GM18858 (cell line): ENCODE measurements at regions not wholly inside any gene's neighbourhood (a gene's known extent, or its start where the extent isn't known, plus 50 kb on each side); places are given as distances from the start of the nearest gene placed in this dataset.
"Not testable (repeated sequence)": the region's sequence is repeated elsewhere in the genome, so short reads cannot be mapped to it uniquely, and the experiment has no call there.

Experiments used
- ATAC-seq: cut with Tn5 transposase; IDR thresholded peaks from one replicate; pipeline ENCODE4 v1.9.1; 2021; ENCODE audit not compliant: unreplicated experiment

GRCh38 chr2:209018633-209019032 lies 405.2 kb upstream of the MAP2 start:
- not testable (repeated sequence) for ATAC-seq

GRCh38 chr2:209029249-209029648 lies 394.6 kb upstream of the MAP2 start:
- no peak for ATAC-seq

- ATAC-seq = no peak
These were observed 379.5 kb upstream of the MAP2 start for GRCh38 chr2:209044307-209044706.

- no peak for ATAC-seq
These were observed 377.7 kb upstream of the MAP2 start for GRCh38 chr2:209046163-209046562.

- ATAC-seq = no peak
These were observed 374.2 kb upstream of the MAP2 start for GRCh38 chr2:209049608-209050007.

GRCh38 chr2:209062210-209062609 lies 361.6 kb upstream of the MAP2 start:
- no peak for ATAC-seq

- no peak for ATAC-seq
These were observed 353.6 kb upstream of the MAP2 start for GRCh38 chr2:209070262-209070661.

- no peak for ATAC-seq
These were observed 350.7 kb upstream of the MAP2 start for GRCh38 chr2:209073151-209073550.

- ATAC-seq = no peak
These were observed 349.1 kb upstream of the MAP2 start for GRCh38 chr2:209074711-209075110.

- no peak for ATAC-seq
These were observed 347.7 kb upstream of the MAP2 start for GRCh38 chr2:209076151-209076550.

GRCh38 chr2:209086761-209087160 lies 337.1 kb upstream of the MAP2 start:
- ATAC-seq = no peak

- no peak for ATAC-seq
These were observed 332.8 kb upstream of the MAP2 start for GRCh38 chr2:209091056-209091455.

GRCh38 chr2:209094221-209094620 lies 329.6 kb upstream of the MAP2 start:
- no peak for ATAC-seq

- ATAC-seq = no peak
These were observed 328.4 kb upstream of the MAP2 start for GRCh38 chr2:209095432-209095831.

GRCh38 chr2:209097168-209097567 lies 326.7 kb upstream of the MAP2 start:
- ATAC-seq = no peak

GRCh38 chr2:209102319-209102718 lies 321.5 kb upstream of the MAP2 start:
- no peak for ATAC-seq

GRCh38 chr2:209113026-209113425 lies 310.8 kb upstream of the MAP2 start:
- no peak for ATAC-seq

GRCh38 chr2:209114588-209115240 lies 309.1 kb upstream of the MAP2 start:
- no peak for ATAC-seq

- peak; percentile 98 for ATAC-seq
These were observed 302.2 kb upstream of the MAP2 start for GRCh38 chr2:209121691-209122090.

- ATAC-seq = no peak
These were observed 298.6 kb upstream of the MAP2 start for GRCh38 chr2:209125291-209125690.

GRCh38 chr2:209138079-209138478 lies 285.8 kb upstream of the MAP2 start:
- ATAC-seq = no peak

GRCh38 chr2:209141142-209141541 lies 282.7 kb upstream of the MAP2 start:
- ATAC-seq = no peak

GRCh38 chr2:209141818-209142217 lies 282.0 kb upstream of the MAP2 start:
- no peak for ATAC-seq
